ENCODE measurements at regions not wholly inside any gene's neighbourhood (a gene's known extent, or its start where the extent isn't known, plus 50 kb on each side); places are given as distances from the start of the nearest gene placed in this dataset.

- Histone ChIP-seq H3K9ac (ENCODE audit: low read length) (no peak overlapping the region), H3K9me3 (ENCODE audit: insufficient read depth, low read length) (no peaks in the 10 kb centered on the region), H3K79me2 (ENCODE audit: low read length) (no peaks in the 10 kb centered on the region), H3K27me3 (ENCODE audit: low read depth, low read length) (no peaks in the 10 kb centered on the region), H3K4me3 (ENCODE audit: low read length) (no peak overlapping the region), H3K36me3 (replicated peaks; ENCODE audit: low read depth, low read length) (no peaks in the 10 kb centered on the region), H3K27ac (ENCODE audit: low read length) (no peak overlapping the region), H4K20me1 (ENCODE audit: insufficient read depth, low read length) (no peaks in the 10 kb centered on the region; the same call in 1 of the 2 replicates), H3K4me2 (ENCODE audit: low read length) (no peak overlapping the region), H2AFZ (ENCODE audit: low read depth, low read length) (no peak overlapping the region), H3K4me1 (ENCODE audit: low read length) (no peaks in the 10 kb centered on the region)
- TF ChIP-seq EZH2phosphoT487 (IDR thresholded peaks at IDR 0.05; ENCODE audit: low read depth) (no peak), CTCF (IDR thresholded peaks at IDR 0.05; ENCODE audit: low read depth, low read length) (no peak)
These were observed 101.7 kb upstream of the BMP2 start for GRCh38 chr20:6665621-6666355.

- H3K9ac ChIP-seq (ENCODE audit: low read length), result no peak overlapping the region
- no peaks in the 10 kb centered on the region for H3K9me3 ChIP-seq (ENCODE audit: insufficient read depth, low read length)
- no peaks in the 10 kb centered on the region for H4K20me1 ChIP-seq (ENCODE audit: insufficient read depth, low read length)
- no peak overlapping the region for H2AFZ ChIP-seq (ENCODE audit: low read depth, low read length)
- no peak overlapping the region for H3K4me2 ChIP-seq (ENCODE audit: low read length)
- TF ChIP-seq EZH2phosphoT487 (IDR thresholded peaks at IDR 0.05; ENCODE audit: low read depth) (no peak), CTCF (IDR thresholded peaks at IDR 0.05; ENCODE audit: low read depth, low read length) (no peak)
- no peaks in the 10 kb centered on the region for H3K79me2 ChIP-seq (ENCODE audit: low read length)
- H3K4me3 ChIP-seq (ENCODE audit: low read length), result no peak overlapping the region
- no peaks in the 10 kb centered on the region for H3K27me3 ChIP-seq (ENCODE audit: low read depth, low read length)
- no peaks in the 10 kb centered on the region for H3K36me3 ChIP-seq (replicated peaks; ENCODE audit: low read depth, low read length)
- no peaks in the 10 kb centered on the region for H3K4me1 ChIP-seq (ENCODE audit: low read length)
- H3K27ac ChIP-seq (ENCODE audit: low read length), result no peak overlapping the region
These were observed 102.3 kb upstream of the BMP2 start for GRCh38 chr20:6665161-6665560.

GRCh38 chr20:6664574-6664973 is 102.9 kb upstream of the BMP2 start:
- H3K36me3 ChIP-seq (replicated peaks; ENCODE audit: low read depth, low read length), result no peaks in the 10 kb centered on the region
- TF ChIP-seq EZH2phosphoT487 (IDR thresholded peaks at IDR 0.05; ENCODE audit: low read depth) (no peak), CTCF (IDR thresholded peaks at IDR 0.05; ENCODE audit: low read depth, low read length) (no peak)
- H2AFZ ChIP-seq (ENCODE audit: low read depth, low read length), result no peak overlapping the region
- no peak overlapping the region for H3K27ac ChIP-seq (ENCODE audit: low read length)
- H3K4me2 ChIP-seq (ENCODE audit: low read length), result no peak overlapping the region
- no peaks in the 10 kb centered on the region for H3K4me1 ChIP-seq (ENCODE audit: low read length)
- H3K79me2 ChIP-seq (ENCODE audit: low read length), result no peaks in the 10 kb centered on the region
- no peaks in the 10 kb centered on the region for H3K27me3 ChIP-seq (ENCODE audit: low read depth, low read length)
- no peak overlapping the region for H3K9ac ChIP-seq (ENCODE audit: low read length)
- no peaks in the 10 kb centered on the region for H4K20me1 ChIP-seq (ENCODE audit: insufficient read depth, low read length)
- H3K4me3 ChIP-seq (ENCODE audit: low read length), result no peak overlapping the region
- no peaks in the 10 kb centered on the region for H3K9me3 ChIP-seq (ENCODE audit: insufficient read depth, low read length)

DNA sequence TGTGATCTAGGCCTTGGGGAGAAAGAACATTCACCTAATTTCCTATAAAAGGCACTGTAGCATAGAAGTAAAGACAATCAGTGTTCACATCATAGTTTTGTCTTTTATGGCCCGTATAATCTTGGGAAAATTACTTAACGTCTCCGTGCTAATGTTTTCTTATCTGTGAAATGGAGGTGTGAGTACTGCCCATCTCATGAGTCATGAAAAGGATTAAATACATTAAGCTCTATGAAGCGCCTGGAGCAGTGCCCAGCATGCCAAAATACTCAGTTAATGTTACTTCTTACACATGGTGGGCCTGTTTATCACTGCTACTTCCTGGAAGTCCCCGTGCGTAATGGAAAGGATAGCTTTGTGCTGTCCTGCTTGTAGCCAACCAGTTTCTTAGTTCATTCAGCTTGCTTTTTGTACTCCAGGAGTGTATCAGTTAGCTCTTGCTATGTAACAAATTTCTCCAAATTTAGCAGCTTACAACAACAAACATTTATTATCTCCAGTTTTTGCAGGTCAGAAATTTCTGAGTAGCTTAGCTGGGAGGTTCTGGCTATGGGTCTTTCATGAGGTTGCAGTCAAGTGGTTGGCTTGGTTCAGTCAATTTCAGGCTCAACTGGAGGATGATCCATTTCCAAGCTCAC is 103.6 kb upstream of the BMP2 start:
- H3K9ac ChIP-seq (ENCODE audit: low read length), result no peak overlapping the region
- H3K4me2 ChIP-seq (ENCODE audit: low read length), result no peak overlapping the region
- no peaks in the 10 kb centered on the region for H4K20me1 ChIP-seq (ENCODE audit: insufficient read depth, low read length)
- H3K9me3 ChIP-seq (ENCODE audit: insufficient read depth, low read length), result no peaks in the 10 kb centered on the region
- H3K27me3 ChIP-seq (ENCODE audit: low read depth, low read length), result no peaks in the 10 kb centered on the region
- no peak overlapping the region for H2AFZ ChIP-seq (ENCODE audit: low read depth, low read length)
- no peaks in the 10 kb centered on the region for H3K36me3 ChIP-seq (replicated peaks; ENCODE audit: low read depth, low read length)
- no peak overlapping the region for H3K27ac ChIP-seq (ENCODE audit: low read length)
- H3K4me3 ChIP-seq (ENCODE audit: low read length), result no peak overlapping the region
- H3K79me2 ChIP-seq (ENCODE audit: low read length), result no peaks in the 10 kb centered on the region
- TF ChIP-seq CTCF (IDR thresholded peaks at IDR 0.05; ENCODE audit: low read depth, low read length) (no peak), EZH2phosphoT487 (IDR thresholded peaks at IDR 0.05; ENCODE audit: low read depth) (no peak)
- no peaks in the 10 kb centered on the region for H3K4me1 ChIP-seq (ENCODE audit: low read length)
